ENCODE measurements at regions not wholly inside any gene's neighbourhood (a gene's known extent, or its start where the extent isn't known, plus 50 kb on each side); places are given as distances from the start of the nearest gene placed in this dataset.

DNA sequence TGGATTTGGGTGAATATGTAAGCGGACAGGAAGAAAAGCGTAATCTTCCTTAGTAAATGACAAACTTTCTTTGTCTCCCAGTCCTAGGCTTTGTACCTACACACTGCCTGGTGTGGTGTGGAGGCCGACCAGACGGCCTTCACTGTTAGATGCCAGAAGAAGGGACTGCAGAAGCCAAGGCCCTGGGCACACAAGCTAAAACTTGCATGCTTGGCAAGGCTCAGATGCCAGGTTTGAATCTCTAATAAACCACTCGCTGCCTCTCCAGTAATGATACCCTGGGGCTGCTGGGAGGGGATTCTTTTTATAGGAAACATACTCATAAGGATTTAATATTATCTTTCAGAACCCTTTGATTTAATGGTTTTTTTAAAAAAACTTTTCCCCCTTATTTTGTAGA lies 263.8 kb downstream of the PTPRC start:
- no peak overlapping the region for H3K4me3 ChIP-seq (ENCODE audit: low read depth, low read length)
- TF ChIP-seq, protein P1, sequence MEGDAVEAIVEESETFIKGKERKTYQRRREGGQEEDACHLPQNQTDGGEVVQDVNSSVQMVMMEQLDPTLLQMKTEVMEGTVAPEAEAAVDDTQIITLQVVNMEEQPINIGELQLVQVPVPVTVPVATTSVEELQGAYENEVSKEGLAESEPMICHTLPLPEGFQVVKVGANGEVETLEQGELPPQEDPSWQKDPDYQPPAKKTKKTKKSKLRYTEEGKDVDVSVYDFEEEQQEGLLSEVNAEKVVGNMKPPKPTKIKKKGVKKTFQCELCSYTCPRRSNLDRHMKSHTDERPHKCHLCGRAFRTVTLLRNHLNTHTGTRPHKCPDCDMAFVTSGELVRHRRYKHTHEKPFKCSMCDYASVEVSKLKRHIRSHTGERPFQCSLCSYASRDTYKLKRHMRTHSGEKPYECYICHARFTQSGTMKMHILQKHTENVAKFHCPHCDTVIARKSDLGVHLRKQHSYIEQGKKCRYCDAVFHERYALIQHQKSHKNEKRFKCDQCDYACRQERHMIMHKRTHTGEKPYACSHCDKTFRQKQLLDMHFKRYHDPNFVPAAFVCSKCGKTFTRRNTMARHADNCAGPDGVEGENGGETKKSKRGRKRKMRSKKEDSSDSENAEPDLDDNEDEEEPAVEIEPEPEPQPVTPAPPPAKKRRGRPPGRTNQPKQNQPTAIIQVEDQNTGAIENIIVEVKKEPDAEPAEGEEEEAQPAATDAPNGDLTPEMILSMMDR (IDR thresholded peaks at IDR 0.05; ENCODE audit: low read depth, low read length) = no peak

DNA sequence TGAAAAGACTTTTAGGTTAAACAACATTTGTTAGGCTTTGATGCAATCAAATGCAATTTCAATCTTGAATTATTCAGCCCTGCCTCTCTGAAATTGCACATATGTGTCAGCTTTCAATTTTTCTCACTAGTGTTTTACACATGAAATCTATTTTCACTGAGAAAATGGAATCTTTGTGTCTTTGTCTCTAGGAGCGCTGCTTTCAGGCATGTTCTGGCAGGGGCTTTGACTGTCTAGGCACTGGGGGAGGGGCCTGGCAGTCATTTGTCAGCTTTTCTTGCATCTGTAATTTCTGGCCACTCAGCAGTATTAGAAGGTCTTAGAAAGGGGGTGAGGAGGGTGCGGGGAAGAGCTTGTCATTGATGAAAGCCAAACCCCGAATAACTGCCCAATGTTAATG lies 264.4 kb downstream of the PTPRC start:
- TF ChIP-seq, protein P1 (IDR thresholded peaks at IDR 0.05; ENCODE audit: low read depth, low read length) = no peak
- H3K4me3 ChIP-seq (ENCODE audit: low read depth, low read length) = no peak overlapping the region

- TF ChIP-seq, protein P1 (IDR thresholded peaks at IDR 0.05; ENCODE audit: low read depth, low read length) = no peak
These were observed 264.8 kb downstream of the PTPRC start for GRCh38 chr1:198903621-198904020.

DNA sequence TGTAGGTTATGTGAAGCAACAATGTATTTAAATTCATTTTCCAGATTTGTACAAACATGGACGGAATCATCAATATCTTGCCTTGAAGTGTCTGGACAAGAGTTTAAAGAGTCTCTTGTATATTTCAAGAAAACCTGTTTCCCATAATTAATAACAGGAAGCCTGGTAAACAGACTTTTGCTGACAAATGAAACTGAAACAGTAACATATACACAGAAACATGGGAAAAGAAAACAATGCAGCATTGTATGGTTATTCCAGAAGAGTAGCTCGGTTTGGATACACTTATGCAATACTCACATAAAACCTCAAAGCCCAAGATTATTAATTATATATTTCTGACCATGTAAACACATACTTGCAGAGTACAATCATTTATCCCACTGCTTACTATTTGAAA lies 265.5 kb downstream of the PTPRC start:
- H3K4me3 ChIP-seq (ENCODE audit: low read depth, low read length) = no peak overlapping the region; the same call in 1 of the 2 replicates
- TF ChIP-seq, protein P1 (IDR thresholded peaks at IDR 0.05; ENCODE audit: low read depth, low read length) = no peak

More at GRCh38 chr1:198903621-198904020, 264.8 kb downstream of the PTPRC start:
- no peak overlapping the region for H3K4me3 ChIP-seq (ENCODE audit: low read depth, low read length)

DNA sequence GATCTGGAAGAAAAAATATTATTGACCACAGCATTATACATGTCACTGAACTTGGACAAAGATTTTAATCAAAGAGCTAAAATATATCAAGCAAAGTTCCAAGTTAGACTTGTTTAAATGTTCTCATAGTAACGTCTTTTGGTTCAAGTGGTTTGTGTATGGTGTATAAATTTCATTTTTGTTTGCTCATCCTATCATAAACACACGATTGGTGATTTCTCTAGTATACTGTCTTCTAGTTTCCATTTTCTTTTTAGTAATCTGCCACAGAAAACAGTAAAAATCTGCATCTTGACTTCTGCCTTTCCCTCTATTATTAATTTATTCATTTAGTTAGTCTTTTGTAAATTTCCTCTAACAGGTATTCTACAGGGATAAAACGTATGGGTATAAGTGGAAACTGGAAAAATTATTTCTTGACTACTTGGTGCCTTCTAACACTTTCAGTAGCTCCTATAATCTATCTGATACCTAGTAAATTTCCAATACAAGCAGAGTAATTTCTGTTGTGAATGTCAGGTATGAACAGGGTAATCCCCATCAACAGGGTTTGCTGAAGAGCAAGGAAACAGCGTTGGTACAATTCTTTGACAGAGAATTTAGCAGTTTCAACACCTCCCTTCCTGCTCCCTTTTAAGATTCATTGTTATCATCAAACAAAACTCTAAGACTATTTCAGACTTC lies 268.0 kb downstream of the PTPRC start:
- TF ChIP-seq, protein P1 (IDR thresholded peaks at IDR 0.05; ENCODE audit: low read depth, low read length) = no peak
- no peak overlapping the region for H3K4me3 ChIP-seq (ENCODE audit: low read depth, low read length)

- TF ChIP-seq, protein P1 (IDR thresholded peaks at IDR 0.05; ENCODE audit: low read depth, low read length) = no peak
- no peak overlapping the region for H3K4me3 ChIP-seq (ENCODE audit: low read depth, low read length)
These were observed 268.5 kb downstream of the PTPRC start for GRCh38 chr1:198907423-198907746.

- TF ChIP-seq, protein P1 (IDR thresholded peaks at IDR 0.05; ENCODE audit: low read depth, low read length) = no peak
- H3K4me3 ChIP-seq (ENCODE audit: low read depth, low read length) = no peak overlapping the region
These were observed 270.2 kb downstream of the PTPRC start for GRCh38 chr1:198908995-198909394.
